H54 (cell line): ENCODE measurements at regions not wholly inside any gene's neighbourhood (a gene's known extent, or its start where the extent isn't known, plus 50 kb on each side); places are given as distances from the start of the nearest gene placed in this dataset.
A peak's percentile ranks its signal among the peaks of the same experiment; 100 is the strongest.

Experiments
- DNase-seq: peaks from one replicate; pipeline ENCODE4 v3.0.0; 2011; ENCODE audit warnings: low spot score, mixed read lengths; ENCODE audit not compliant: insufficient read length
- FAIRE-seq: peaks from 3 replicates; lab custom pipeline; 2011; peaks lifted over from hg19 to GRCh38; lab: Jason Lieb, UNC
- POLR2A ChIP-seq: IDR thresholded peaks from 2 replicates; pipeline ENCODE4 v1.6.1; 2011; ENCODE audit warnings: low read depth, mild to moderate bottlenecking, low read length

- no peak for TF ChIP-seq POLR2A
- FAIRE-seq = no peak
- DNase-seq = no peak
Measured at GRCh38 chr14:32022525-32022924, 54.6 kb upstream of the ARHGAP5 start.

GRCh38 chr14:32022938-32023466 is 54.1 kb upstream of the ARHGAP5 start:
- TF ChIP-seq POLR2A = no peak
- no peak for DNase-seq
- FAIRE-seq = no peak

GRCh38 chr14:32023540-32023939 is 53.6 kb upstream of the ARHGAP5 start:
- FAIRE-seq (no peak), DNase-seq (no peak)
- no peak for TF ChIP-seq POLR2A

GRCh38 chr14:32027255-32027939 is 49.7 kb upstream of the ARHGAP5 start:
- FAIRE-seq (peak; percentile 36), DNase-seq (peak; percentile 12)
- no peak for TF ChIP-seq POLR2A
